ENCODE measurements at regions not wholly inside any gene's neighbourhood (a gene's known extent, or its start where the extent isn't known, plus 50 kb on each side); places are given as distances from the start of the nearest gene placed in this dataset.

DNA sequence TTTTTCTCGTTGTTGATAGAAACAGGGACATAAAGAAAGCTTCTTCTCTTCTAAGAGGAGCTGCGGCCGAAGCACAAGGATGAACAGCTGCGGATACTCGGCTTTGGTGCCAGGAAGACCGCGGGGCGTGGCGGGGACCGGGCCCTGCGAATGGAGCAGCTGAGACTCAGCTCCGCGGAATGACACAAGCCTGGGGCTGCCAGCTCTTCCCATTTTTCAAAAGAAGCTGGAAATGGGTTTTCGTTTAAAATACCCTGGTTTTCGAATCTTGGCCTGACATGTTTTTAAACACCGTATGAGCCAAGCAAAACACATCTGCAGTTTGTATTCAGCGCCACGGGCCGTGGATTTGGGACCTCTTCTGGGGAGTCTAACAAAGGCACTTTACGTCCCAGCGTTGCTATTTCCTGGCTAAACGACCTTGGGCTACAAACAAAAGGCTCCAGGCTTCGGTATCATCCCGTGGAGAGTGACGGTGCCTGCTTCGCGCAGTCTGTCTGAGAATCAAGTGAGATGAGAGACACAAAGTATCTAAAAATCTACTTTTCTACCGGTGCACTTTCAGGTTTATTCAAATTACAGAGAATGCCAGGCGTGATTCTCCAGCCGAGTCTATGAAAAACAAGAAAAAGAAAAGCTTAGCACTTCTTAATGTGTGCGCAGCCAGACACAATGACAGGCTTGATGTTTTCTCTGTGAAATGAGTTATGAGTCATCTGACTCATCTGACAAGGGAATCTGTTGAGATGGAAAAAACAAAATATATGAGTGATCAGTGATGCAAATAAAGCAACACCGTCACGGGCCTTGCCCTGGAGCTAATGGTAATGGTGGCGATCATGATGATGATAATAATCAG lies 114.0 kb upstream of the TMEM132D start:
- TF ChIP-seq, protein P1, sequence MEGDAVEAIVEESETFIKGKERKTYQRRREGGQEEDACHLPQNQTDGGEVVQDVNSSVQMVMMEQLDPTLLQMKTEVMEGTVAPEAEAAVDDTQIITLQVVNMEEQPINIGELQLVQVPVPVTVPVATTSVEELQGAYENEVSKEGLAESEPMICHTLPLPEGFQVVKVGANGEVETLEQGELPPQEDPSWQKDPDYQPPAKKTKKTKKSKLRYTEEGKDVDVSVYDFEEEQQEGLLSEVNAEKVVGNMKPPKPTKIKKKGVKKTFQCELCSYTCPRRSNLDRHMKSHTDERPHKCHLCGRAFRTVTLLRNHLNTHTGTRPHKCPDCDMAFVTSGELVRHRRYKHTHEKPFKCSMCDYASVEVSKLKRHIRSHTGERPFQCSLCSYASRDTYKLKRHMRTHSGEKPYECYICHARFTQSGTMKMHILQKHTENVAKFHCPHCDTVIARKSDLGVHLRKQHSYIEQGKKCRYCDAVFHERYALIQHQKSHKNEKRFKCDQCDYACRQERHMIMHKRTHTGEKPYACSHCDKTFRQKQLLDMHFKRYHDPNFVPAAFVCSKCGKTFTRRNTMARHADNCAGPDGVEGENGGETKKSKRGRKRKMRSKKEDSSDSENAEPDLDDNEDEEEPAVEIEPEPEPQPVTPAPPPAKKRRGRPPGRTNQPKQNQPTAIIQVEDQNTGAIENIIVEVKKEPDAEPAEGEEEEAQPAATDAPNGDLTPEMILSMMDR (conservative IDR thresholded peaks at IDR 0.05; ENCODE audit: low read depth, low read length): no peak
- no peak for TF ChIP-seq EZH2 (IDR thresholded peaks at IDR 0.05; ENCODE audit: borderline replicate concordance, low read depth, low read length, poor library complexity, severe bottlenecking)

All from A673 (cell line).